Thymus (tissue), 11 donors: ENCODE measurements at regions not wholly inside any gene's neighbourhood (a gene's known extent, or its start where the extent isn't known, plus 50 kb on each side); places are given as distances from the start of the nearest gene placed in this dataset.
"Not testable (repeated sequence)": the region's sequence is repeated elsewhere in the genome, so short reads cannot be mapped to it uniquely, and the experiment has no call there.

Experiments used
- DNase-seq, 9 donors: peaks; one replicate each; pipeline ENCODE4 v3.0.0-alpha.2; 2013; ENCODE audit warnings: low spot score in 9 of 9, low read depth in 6 of 9, missing footprints in 1 of 9
- H3K27ac ChIP-seq, 2 donors: one replicate each; pipeline ENCODE4 v1.5.1; 2013; ENCODE audit warnings: control low read depth in 1 of 2, low read depth in 1 of 2, low read length in 1 of 2, mild to moderate bottlenecking in 1 of 2, moderate library complexity in 1 of 2
- H3K27me3 ChIP-seq, 2 donors: one replicate each; pipeline ENCODE4 v1.5.1; 2013; ENCODE audit warnings: low read length in 1 of 2; ENCODE audit not compliant: control insufficient read depth in 2 of 2, insufficient read depth in 1 of 2
- H3K36me3 ChIP-seq, 2 donors: one replicate each; pipeline ENCODE4 v1.5.1; 2013; ENCODE audit warnings: low read length in 1 of 2, mild to moderate bottlenecking in 1 of 2, moderate library complexity in 1 of 2; ENCODE audit not compliant: control insufficient read depth in 2 of 2, insufficient read depth in 2 of 2
- H3K4me1 ChIP-seq, 2 donors: one replicate each; pipeline ENCODE4 v1.5.1; 2013; ENCODE audit warnings: low read length in 2 of 2; ENCODE audit not compliant: control insufficient read depth in 2 of 2, insufficient read depth in 2 of 2
- H3K4me3 ChIP-seq, 2 donors: one replicate each; pipeline ENCODE4 v1.5.1; 2013; ENCODE audit warnings: low read length in 2 of 2, control low read depth in 1 of 2, mild to moderate bottlenecking in 1 of 2
- H3K9me3 ChIP-seq, 2 donors: one replicate each; pipeline ENCODE4 v1.5.1; 2013; ENCODE audit warnings: low read length in 1 of 2, mild to moderate bottlenecking in 1 of 2; ENCODE audit not compliant: control insufficient read depth in 2 of 2, insufficient read depth in 1 of 2
- WGBS: extraction: QIAGEN DNeasy Blood & Tissue Kit; methylation state at CpG from one replicate; pipeline ENCODE4 v1.1.7; 2013; 5-methylcytosine and 5-hydroxymethylcytosine counted together
- donor health status: healthy.

DNA sequence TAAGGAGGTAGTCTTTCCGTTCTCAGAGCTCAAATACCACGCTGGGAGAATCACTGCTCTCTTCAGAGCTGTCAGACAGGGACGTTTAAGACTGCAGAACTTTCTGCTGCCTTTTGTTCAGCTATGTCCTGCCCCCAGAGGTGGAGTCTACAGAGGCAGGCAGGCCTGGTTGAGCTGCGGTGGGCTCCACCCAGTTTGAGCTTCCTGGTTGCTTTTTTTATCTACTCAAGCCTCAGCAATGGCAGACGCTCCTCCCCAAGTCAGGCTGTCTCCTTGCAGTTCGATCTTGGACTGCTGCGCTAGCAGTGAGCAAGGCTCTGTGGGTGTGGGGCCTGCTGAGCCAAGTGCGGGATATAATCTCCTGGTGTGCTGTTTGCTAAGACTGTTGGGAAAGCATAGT lies 109.1 kb upstream of the ZNF827 start:
- H3K4me3 ChIP-seq, H3K27me3 ChIP-seq, H3K27ac ChIP-seq, H3K36me3 ChIP-seq, H3K9me3 ChIP-seq, H3K4me1 ChIP-seq, DNase-seq: not testable (repeated sequence)
- 83% methylated on average over 8 of the region's 8 CpGs for WGBS

GRCh38 chr4:146041139-146042004 lies 102.7 kb upstream of the ZNF827 start:
- no peaks in the 10 kb centered on the region for H3K27me3 ChIP-seq
- 93% methylated on average over 3 of the region's 3 CpGs for WGBS

DNA sequence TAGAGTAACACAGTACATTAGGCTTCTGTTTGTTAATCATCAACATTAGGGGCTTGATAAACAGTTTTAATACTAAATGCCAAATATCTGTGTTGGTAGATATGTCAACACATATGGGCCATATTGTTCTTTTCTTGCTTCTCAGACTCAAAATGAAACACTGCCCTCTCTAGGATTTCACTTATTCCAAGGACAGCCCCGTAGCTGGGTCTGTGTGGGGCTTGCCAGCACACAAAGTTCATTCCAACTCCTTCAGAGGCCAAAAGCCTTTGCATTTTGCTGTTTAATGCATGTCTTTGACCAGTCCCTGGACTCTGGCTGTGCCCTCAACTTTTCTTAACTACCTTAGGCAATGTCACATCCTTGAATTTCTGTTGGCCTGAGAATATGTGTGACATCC lies 102.0 kb upstream of the ZNF827 start:
- 84% methylated on average over 1 of the region's 1 CpG for WGBS
- Histone ChIP-seq H3K36me3 (no peaks in the 10 kb centered on the region), H3K4me1 (no peaks in the 10 kb centered on the region), H3K4me3 (no peak overlapping the region), H3K27me3 (no peaks in the 10 kb centered on the region), H3K9me3 (no peaks in the 10 kb centered on the region), H3K27ac (no peak overlapping the region)
- DNase-seq, result no peak

More at GRCh38 chr4:146041139-146042004, 102.7 kb upstream of the ZNF827 start:
- H3K27ac ChIP-seq, result no peak overlapping the region
- no peaks in the 10 kb centered on the region for H3K9me3 ChIP-seq
- H3K36me3 ChIP-seq, result no peaks in the 10 kb centered on the region
- H3K4me1 ChIP-seq, result no peaks in the 10 kb centered on the region
- no peak overlapping the region for H3K4me3 ChIP-seq
- no peak for DNase-seq

DNA sequence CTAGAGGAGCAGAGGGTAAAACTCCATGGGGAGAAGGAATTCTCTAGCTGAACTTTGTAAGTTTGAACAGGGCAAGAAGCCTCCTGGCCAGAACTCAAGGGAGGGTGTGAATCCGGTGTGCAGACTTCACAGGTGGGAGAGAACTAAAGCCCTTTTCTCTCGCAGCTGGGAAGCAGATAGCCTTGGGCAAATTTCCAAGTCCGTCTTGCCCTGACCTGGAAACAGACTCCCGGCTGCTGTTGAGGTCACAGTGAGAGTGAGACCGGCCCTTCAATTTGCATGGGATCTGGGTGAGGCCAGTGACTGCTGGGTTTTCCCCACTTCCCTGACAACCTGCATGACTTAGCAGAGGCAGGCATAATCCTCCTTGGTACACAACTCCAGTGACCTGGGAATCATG lies 94.5 kb upstream of the ZNF827 start:
- no peaks in the 10 kb centered on the region for H3K27me3 ChIP-seq
- WGBS, result 95% methylated on average over 5 of the region's 5 CpGs
- DNase-seq, result no peak
- no peak overlapping the region for H3K4me3 ChIP-seq
- no peaks in the 10 kb centered on the region for H3K9me3 ChIP-seq
- no peaks in the 10 kb centered on the region for H3K4me1 ChIP-seq
- no peak overlapping the region for H3K27ac ChIP-seq
- no peaks in the 10 kb centered on the region for H3K36me3 ChIP-seq

- Histone ChIP-seq H3K27me3 (no peaks in the 10 kb centered on the region), H3K9me3 (no peaks in the 10 kb centered on the region), H3K36me3 (no peaks in the 10 kb centered on the region), H3K4me3 (no peak overlapping the region), H3K4me1 (no peaks in the 10 kb centered on the region), H3K27ac (no peak overlapping the region)
- no peak for DNase-seq
- WGBS, result 59% methylated on average over 7 of the region's 7 CpGs
Observed at GRCh38 chr4:146032234-146032860, 93.7 kb upstream of the ZNF827 start.

DNA sequence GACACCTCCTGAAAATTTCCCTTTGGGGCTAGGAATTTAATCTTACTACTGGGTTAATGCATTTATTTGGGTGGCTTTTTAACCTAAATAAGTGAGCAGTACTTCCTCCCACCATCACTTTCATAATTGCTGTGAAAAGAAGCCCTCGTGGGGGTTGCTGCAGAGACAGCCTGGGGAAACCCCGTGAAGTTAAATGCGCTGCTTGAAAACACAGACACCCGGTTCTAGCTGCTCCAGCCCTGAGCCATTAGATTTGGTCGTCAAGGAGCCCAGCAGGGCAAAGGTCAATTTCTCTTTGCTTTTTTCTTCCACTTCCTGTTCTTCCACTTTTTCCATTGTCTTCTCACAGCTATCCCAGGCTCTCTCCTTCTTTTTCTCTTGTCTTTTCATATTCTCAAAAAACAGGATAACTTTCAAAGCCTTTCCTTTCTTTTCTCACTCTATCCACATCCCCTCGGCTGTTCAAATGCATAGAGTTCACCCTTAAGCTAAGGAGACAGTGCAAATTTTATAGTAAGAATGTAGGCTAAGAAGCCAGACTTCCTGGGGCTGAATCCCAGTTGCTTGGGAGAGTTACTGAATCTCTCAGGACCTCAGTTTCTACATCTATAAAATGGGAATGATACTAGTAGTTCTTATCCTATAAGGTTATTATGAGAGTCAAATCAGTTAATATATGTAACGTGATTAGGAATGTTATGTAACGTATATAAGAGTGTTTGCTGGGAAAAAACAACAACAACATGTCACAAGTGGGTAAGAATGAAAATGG lies 91.5 kb upstream of the ZNF827 start:
- DNase-seq, result peak in 2 of 9 donors; percentile 7 to 38
- Histone ChIP-seq H3K36me3 (no peaks in the 10 kb centered on the region), H3K9me3 (no peaks in the 10 kb centered on the region), H3K4me3 (no peak overlapping the region), H3K4me1 (no peaks in the 10 kb centered on the region), H3K27ac (no peak overlapping the region), H3K27me3 (no peaks in the 10 kb centered on the region)
- 66% methylated on average over 8 of the region's 8 CpGs for WGBS

DNA sequence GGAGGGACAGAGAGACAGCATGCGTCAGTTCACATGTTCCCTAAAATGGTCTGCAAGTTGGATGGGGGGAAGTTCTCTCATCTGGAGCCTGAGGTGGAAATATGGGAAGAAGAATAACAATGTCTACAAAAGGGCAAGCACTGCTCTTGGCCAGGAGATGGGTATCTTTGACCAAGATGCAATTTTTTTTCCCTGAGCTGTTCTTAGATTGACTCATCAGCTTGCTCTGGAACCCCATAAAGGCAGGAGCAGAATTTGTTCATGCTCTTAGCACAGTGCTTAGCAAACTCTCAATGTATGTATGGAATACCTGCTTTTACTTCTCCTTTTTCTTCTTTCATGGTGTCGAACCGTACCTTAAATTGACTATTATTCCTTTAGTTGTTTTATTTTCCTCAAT lies 90.5 kb upstream of the ZNF827 start:
- H3K4me3 ChIP-seq, result no peak overlapping the region
- no peak for DNase-seq
- no peak overlapping the region for H3K27ac ChIP-seq
- H3K36me3 ChIP-seq, result no peaks in the 10 kb centered on the region
- WGBS, result 97% methylated on average over 3 of the region's 3 CpGs
- no peaks in the 10 kb centered on the region for H3K9me3 ChIP-seq
- no peaks in the 10 kb centered on the region for H3K4me1 ChIP-seq
- H3K27me3 ChIP-seq, result no peaks in the 10 kb centered on the region

- Histone ChIP-seq H3K4me1 (peaks cover 0 to 2% of the 10 kb centered on the region in 2 donors), H3K4me3 (no peak overlapping the region), H3K27me3 (no peaks in the 10 kb centered on the region), H3K27ac (no peak overlapping the region), H3K9me3 (no peaks in the 10 kb centered on the region), H3K36me3 (no peaks in the 10 kb centered on the region)
- no peak for DNase-seq
- 98% methylated on average over 1 of the region's 1 CpG for WGBS
Observed at GRCh38 chr4:146027761-146028160, 89.1 kb upstream of the ZNF827 start.
